Medulla oblongata (tissue), 1 donor: ENCODE measurements at regions not wholly inside any gene's neighbourhood (a gene's known extent, or its start where the extent isn't known, plus 50 kb on each side); places are given as distances from the start of the nearest gene placed in this dataset.
"Not testable (repeated sequence)": the region's sequence is repeated elsewhere in the genome, so short reads cannot be mapped to it uniquely, and the experiment has no call there.

ENCODE experiments used
- DNase-seq: peaks from one replicate; pipeline ENCODE4 v3.0.0-alpha.2; 2015; ENCODE audit errors: extremely low spot score

DNA sequence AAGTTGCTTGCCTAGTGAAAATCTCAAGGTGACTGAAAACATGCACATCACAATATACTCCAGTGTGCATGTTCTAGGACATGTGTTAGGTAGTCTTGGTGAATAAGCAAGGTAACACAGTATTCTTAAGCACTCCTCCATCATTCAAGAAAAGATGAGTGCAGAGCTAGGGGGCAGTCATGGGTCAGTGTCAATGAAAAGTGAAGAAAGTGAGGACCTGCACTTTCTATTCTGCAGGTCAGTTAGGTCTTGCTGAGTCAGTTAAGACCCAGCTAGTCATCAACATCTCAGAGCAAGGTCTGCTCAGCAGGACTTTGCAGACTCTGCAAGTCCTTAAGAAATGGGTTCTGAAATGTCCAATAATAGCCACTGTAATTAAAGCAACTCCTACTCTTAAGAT lies 754.1 kb downstream of the TTLL7 start:
- DNase-seq, result not testable (repeated sequence)

DNA sequence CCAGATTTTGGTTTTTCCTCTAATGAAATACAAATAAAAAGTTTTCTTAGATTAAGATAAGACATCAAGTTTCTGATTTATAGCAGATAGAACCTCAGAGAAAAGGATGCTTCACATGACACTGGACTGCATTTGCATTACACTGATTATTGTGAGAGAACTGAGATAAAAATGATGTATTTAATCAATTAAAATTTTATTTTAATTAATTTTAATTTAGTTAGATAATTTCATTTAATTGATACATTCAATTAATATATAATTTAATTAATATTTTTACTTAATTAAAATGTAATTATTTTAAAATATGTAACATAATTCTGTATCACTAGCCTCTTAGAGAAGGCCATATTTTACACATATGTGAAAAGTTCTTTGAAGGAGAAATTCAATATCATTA lies 759.4 kb downstream of the TTLL7 start:
- not testable (repeated sequence) for DNase-seq

DNA sequence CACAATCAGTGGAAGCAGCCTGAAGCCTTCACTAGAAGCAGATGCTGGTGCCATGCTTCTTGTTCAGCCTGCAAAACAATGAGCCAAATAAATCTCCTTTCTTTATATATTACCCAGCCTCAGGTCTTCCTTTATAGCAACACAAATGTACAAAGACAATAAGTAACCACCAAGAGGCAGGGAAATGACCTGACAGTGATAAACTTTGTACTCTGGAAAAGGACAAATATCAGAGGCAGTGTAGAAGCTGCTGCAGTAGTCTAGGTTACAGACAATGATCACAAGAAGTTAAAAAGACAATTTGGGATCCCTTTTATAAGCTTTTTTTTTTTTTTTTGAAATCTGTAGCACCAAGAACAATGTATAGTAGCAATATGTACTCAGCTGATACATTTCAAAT lies 760.3 kb downstream of the TTLL7 start:
- DNase-seq, result not testable (repeated sequence)

DNA sequence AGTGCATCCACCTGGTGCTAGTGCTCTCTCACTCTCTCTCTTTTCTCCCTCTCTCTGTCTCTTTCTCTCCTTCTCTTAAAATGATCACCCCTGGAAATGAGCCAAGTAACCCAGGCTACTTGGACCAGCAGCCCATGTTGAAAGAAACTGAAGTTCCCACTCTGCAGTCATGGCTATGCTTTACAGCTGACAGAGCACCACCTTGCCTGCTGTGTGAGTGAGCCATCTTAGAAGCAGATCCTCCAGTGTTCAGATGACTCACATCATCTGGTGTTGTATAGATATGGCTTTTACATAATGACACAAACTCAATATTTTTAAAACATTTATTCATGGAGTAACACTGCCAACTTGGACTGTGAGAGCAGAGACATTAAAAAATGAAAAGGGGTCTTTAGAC lies 779.1 kb downstream of the TTLL7 start:
- not testable (repeated sequence) for DNase-seq

DNA sequence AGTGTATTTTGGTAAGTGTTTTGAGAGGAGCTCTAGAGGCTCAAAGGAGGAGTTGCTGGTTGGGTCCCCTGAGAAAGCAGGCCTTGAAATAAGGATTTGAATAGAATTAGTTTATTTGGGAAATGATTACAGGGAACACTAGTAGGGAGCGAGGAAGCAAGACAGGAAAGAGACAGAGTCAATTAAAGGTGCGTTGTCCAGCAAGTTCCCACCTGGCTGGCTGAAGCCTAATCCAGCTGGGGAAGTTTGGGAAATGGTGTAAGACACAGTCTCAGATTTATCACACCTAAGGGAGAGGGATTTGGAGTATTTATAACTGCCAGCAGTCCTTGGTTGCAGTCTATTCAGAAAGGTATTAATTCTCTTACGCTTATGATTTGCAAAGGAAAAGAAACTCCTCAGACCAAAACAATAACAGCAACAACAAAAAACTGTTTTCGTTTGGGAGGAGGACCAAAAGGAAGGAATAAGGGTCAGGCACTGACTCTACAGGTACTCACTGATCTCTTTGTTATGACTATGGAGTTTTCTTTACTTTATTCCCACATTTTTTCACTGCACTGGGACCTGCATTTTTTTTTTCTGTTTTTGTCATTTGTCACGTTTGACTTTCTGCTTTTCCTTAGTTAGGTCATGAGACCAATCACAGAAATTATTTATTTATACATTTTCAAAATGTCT lies 780.8 kb downstream of the TTLL7 start:
- not testable (repeated sequence) for DNase-seq

DNA sequence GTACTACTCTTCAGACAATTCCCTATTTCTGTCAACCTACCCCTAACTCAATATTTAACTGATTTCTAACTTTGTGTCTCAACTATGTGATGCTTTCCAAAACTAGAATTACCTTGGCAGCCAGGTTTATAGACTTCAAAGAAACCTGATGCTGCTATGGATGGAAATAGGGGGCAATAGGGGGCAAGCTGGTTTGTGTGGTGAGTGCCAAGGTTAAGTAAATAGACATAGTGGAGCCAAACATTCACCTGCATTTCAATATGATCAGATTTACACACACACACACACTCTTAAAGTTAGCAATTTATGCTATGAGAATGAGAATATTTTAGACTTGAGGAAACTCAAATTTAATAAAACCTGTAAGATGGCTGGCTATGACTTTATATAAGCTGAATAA lies 784.6 kb downstream of the TTLL7 start:
- not testable (repeated sequence) for DNase-seq

DNA sequence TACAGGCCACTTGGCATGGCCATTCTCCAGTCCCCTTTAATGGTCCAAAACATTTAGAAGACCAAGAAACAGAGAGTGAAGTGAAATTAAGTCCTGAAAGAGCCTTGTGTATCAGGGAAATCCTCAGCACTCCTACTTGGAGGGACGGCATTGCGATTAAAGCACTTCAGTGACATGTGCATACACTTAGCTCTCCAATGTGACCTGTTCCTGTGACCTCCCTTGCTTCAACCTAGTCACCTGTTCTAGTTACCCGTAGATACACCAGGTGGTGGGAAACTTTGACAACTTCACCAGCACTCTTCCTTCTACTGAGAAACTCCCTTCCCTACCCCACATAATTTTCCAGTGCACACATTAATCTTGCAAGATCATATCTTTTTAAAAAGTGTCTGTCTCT lies 785.3 kb downstream of the TTLL7 start:
- DNase-seq, result not testable (repeated sequence)

DNA sequence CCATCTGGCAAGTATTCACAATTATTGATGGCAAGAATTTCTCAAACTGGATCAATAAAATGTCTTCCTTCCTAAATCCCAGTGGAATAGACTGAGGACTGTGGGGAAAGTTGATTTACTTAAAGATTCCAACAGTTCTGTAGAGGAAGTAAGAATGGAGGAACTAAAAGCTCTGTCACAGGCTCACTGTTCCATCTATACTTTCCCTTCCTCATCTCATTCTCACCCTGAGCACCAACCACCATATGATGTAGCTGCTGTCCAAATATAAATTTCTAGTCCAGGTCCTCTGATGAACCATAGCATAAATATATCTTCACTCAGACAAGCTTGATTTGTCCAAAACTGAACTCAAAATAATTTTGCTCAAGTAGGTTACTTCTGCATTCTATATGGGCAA lies 786.9 kb downstream of the TTLL7 start:
- not testable (repeated sequence) for DNase-seq

DNA sequence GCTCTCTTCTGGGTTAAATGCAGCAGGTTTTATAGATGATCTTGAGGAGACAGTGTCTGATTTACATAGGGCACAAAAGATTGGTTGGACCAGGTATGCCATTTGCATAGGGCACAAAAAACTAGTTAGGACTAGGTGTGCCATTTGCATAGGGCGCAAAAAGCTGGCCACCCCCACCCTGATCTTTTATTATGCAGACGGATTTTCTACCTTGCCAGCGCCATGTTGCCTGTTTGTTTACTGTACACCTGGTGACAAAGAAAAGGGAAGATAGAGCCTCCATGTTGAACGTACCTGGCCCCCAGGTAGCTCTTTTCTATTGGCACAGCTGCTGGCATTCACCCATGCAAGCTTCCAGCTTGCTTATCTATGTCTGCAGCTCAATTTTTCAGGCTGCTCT lies 790.4 kb downstream of the TTLL7 start:
- not testable (repeated sequence) for DNase-seq

DNA sequence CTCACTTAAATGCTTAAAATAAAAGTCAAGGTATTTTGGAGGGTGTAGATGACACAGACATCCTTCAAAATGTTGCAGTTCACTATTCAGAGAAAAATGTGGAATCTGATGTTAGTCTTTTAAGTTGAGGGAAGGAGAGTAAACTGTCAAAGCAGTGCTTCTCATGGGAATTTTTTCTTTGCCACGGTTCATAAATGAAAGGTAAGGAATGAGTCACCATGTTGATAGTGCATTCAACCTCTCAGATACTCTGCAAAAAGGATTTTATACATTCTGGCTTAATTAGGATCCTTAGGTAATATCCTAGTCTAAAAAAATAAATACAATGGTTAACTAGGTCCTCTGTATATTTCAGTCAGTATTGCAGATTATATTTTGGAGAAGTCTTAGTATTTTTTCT lies 804.3 kb downstream of the TTLL7 start:
- not testable (repeated sequence) for DNase-seq

DNA sequence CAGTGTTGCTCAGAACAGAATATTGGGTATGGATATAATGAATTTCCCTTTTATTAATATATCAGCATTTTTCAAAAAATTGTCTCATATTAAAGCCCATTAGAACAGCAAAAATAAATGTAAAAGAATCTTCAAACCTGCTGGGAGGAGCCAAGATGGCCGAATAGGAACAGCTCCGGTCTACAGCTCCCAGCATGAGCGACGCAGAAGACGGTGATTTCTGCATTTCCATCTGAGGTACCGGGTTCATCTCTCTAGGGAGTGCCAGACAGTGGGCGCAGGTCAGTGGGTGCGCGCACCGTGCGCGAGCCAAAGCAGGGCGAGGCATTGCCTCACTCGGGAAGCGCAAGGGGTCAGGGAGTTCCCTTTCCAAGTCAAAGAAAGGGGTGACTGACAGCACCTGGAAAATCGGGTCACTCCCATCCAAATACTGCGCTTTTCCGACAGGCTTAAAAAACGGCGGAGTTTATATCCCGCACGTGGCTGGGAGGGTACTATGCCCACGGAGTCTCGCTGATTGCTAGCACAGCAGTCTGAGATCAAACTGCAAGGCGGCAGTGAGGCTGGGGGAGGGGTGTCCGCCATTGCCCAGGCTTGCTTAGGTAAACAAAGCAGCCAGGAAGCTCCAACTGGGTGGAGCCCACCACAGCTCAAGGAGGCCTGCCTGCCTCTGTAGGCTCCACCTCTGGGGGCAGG lies 816.8 kb downstream of the TTLL7 start:
- DNase-seq, result not testable (repeated sequence)

DNA sequence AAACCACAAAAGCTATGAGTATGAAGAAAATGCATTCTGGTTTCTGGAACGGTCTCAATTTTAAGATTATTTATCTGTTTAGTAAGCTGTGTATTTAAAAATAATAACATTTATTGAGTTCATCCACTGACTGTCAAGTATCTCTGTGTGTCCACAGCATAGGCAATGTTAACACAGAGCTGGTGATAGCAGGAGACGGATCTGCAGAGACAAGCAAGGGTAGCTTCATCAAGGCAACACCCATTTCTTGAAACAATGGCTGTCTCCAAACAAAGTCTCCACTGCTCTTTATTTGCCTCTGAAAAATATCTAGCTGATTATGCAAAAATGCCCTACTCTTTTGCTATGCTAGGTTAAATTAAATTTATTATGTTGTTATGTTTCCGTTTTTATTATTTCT lies 818.3 kb downstream of the TTLL7 start:
- DNase-seq, result not testable (repeated sequence)

DNA sequence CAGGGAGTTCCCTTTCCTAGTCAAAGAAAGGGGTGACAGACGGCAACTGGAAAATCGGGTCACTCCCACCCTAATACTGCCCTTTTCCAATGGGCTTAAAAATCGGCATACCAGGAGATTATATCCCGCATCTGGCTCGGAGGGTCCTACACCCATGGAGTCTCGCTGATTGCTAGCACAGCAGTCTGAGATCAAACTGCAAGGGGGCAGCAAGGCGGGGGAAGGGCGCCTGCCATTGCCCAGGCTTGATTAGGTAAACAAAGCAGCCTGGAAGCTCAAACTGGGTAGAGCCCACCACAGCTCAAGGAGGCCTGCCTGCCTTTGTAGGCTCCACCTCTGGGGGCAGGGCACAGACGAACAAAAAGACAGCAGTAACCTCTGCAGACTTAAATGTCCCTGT lies 831.3 kb downstream of the TTLL7 start:
- DNase-seq, result not testable (repeated sequence)

DNA sequence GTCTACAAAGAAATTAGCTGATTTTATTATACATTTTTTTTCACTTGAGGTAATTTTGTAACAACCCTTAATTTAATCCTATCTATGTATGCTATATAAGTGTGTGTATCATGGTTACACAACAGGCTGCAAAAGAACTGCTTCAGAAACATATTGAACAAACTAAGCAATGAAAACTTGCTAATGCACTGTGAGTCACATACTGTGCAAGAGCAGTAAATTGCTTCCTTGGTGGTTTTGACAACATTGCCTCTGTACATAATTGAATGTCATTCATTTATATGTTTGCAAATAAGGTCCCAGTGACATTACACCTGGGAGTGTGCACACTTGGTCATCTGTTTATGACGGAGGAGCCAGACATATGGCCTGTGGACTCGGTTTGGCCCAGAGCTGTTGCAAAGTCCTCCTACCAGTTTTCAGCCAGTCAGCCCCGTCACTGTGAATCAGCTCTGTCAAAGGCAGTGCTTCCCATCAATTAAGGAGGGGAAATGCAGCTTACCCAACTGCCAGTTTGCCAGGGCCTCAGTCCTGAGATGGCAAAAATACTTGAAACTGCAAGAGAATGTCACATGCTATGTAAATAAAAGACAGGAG lies 835.0 kb downstream of the TTLL7 start:
- DNase-seq, result not testable (repeated sequence)

DNA sequence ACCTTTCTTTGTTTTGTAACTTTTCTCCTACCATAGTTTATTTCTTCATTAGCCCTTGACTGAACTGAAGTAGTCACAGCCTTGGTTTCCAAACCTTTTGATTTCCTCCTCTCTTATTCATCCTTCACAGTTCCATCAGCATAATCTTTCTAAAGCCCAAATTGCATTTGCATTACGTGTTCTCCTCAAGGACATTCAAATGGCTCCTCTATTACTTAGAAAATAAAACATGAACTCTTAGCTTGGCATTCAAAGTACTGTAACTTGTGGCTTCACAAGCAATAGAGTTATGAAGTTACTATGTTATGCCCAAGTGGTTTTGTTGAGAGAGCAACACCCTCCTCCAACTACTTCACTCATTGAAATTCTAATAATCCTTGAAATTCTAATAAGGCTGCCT lies 840.0 kb downstream of the TTLL7 start:
- not testable (repeated sequence) for DNase-seq

DNA sequence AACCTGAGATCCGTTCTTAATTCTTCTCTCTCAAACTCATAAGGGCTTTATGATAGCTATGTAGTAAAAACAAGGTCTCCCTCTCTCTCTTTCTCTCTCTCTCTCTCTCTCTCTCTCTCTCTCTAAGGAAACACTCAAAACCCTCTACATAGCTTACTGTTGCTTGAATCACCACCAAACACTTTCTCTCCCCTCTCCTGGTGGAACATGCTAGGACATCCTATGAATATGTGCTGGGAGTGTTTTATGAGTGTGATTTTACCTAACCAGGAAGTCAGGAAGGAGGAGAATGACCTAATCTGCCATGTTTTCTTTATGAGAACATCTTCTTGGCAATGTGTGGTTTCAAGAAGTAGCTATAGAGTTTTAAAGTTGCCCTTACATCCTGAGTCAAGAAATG lies 844.6 kb downstream of the TTLL7 start:
- DNase-seq, result not testable (repeated sequence)

DNA sequence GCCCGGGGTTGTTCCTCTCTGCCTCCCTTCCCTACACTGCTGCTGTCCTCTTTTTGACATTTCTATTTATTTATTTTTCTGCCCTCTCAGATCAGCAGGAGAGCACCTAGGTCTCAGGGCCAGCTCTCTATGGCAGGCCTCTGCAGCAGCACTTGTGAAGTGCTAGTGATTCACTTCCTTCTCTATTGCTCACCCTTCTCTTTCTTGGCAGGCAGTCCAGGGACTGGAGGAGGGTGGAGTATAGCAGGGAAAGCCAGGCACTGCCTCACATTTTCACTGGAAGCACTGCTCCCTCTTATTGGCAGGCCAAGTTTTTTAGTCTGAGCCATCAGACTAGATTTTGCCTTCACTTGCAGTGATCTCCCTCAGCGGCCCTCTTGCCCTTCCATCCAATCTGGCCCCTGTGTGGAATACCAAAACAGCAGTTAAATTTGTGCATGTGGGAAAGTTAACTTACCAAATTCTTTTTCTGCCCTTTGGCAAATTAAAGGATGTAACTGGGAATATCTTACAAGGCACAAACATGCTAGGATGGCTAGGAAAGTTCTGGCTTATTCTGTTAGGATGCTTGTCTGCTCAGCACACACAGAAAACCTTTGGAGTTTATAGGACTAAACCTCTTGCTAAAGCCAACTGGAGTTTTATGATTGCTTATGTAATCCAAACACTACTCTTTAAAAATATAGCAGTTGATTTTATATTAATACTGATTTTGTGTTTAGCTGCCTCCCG lies 847.6 kb downstream of the TTLL7 start:
- DNase-seq, result peak; percentile 29

DNA sequence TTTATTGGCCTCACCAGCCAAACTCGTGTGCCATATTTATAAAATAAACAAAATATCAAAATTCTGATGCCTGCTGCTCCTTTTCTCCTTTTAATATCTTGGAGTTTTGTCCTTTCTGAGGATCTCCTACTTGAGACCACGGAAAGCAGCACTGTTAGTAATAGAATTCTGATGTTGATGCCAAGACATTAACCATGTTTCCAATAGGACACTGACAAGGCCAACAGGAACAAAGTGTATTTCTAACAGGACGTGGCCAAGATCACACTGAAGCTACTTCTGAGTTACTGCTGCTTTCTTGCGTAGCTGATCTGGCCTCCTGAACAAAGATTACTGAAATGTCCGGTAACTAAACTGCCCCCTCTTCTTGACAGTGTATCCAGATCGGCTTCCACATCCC lies 848.5 kb downstream of the TTLL7 start:
- DNase-seq, result not testable (repeated sequence)

DNA sequence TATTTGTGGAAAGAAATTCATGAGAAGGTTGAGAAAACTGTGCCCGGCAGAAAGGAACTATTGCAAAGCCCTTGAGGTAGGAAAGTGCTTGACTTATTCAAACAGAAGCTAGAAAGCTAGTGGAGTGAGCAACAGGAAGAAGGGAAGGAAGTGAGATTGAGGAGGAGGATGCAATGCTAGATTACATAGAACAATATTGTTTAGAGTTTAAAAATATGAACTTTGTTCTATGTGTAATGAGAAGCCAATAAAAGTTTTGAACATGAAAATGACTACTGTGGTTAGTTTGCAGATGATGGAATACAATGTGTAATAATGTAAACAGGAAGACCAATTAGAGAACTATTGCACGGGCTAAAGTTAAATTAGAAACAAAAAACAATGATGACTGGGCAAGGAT lies 853.1 kb downstream of the TTLL7 start:
- DNase-seq, result not testable (repeated sequence)

DNA sequence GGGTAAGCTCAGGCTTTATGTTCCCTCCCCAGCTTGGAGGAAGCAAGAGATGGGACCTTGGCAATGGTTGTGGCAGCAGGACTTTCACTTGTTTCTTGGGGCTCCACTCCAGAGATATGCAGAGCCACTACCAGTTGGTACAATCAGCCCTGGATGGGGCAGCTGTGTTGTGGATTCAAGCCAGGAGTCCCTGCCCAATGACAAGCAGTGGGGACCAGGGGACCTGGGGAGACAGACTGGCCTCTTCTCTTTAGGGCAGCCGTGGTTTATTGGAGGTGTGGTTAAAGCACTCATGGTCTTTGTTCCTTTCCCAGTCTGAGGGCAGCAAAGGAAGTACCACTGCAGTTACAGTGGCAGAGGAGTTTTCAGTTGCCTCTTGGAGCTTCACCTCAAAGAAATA lies 856.1 kb downstream of the TTLL7 start:
- not testable (repeated sequence) for DNase-seq

DNA sequence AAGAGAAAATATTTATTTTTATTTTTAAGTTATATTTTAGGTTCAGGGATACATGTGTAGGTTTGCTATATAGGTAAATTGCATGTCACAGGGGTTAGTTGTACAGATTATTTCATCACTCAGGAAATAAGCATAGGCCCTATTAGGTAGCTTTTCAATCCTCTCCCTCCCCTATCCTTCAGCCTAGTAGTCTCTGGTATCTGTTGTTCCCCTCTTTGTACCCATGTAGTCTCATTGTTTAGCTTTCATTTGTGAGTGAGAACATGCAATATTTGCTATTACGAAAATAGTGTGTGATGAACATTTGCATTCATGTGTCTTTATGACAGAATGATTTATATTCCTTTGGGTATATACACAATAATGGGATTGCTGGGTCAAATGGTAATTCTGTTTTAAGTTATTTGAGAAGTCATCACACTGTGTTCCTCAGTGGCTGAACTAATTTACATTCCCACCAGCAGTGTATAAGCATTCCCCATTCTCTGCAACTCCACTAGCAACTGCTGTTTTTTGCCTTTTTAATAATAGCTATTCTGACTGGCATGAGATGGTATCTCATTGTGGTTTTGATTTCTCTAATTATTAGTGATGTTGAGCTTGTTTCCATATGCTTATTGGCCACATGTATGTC lies 863.3 kb downstream of the TTLL7 start:
- not testable (repeated sequence) for DNase-seq
